Spleen (tissue), 7 donors: ENCODE measurements at regions not wholly inside any gene's neighbourhood (a gene's known extent, or its start where the extent isn't known, plus 50 kb on each side); places are given as distances from the start of the nearest gene placed in this dataset.

ENCODE experiments used
- CTCF ChIP-seq, 11 experiments: fragments of 200-600 bp in 7 of 11; fragments of 450-650 bp in 4 of 11; sonication (generic) in 4 of 11; IDR thresholded peaks in 8 of 11; conservative IDR thresholded peaks in 3 of 11; 1 replicate in 7 of 11; 2 replicates in 4 of 11; pipeline versions ENCODE4 v1.4.0 to v1.8.0; 2016 to 2021; ENCODE audit warnings: antibody characterized with exemption in 11 of 11, inconsistent platforms in 4 of 11, mild to moderate bottlenecking in 1 of 11
- POLR2A ChIP-seq, 3 donors: fragments of 450-650 bp; IDR thresholded peaks; one replicate each; pipeline ENCODE4 v1.5.1; 2017; ENCODE audit warnings: antibody characterized with exemption in 3 of 3, mild to moderate bottlenecking in 1 of 3
- POLR2AphosphoS5 ChIP-seq, 3 donors: sonication (generic); formaldehyde crosslinking; IDR thresholded peaks; one replicate each; pipeline ENCODE4 v1.5.1; 2017; ENCODE audit warnings: antibody characterized with exemption in 3 of 3
- donor health status: DM: no; HTN: no; CAD: no; lungs with moderate emphysema.
- donor health status: DM: no; HTN: no; CAD: no.
- donor health status: DM: no; HTN: no; CAD: no.

GRCh38 chr20:50404419-50405234 lies 105.6 kb upstream of the PTPN1 start:
- TF ChIP-seq CTCF (IDR thresholded peaks at IDR 0.05 in 8 of 11, conservative IDR thresholded peaks at IDR 0.05 in 3 of 11) (no peak), POLR2A (IDR thresholded peaks at IDR 0.05) (no peak), POLR2AphosphoS5 (IDR thresholded peaks at IDR 0.05) (no peak)
